Astrocyte of the hippocampus (primary cell): ENCODE measurements at regions not wholly inside any gene's neighbourhood (a gene's known extent, or its start where the extent isn't known, plus 50 kb on each side); places are given as distances from the start of the nearest gene placed in this dataset.

Experiments used
- DNase-seq: peaks from one replicate; pipeline ENCODE4 v3.0.0; 2011; ENCODE audit warnings: low read depth, low spot score

GRCh38 chr7:46507560-46507959 lies 586.5 kb upstream of the IGFBP3 start:
- DNase-seq, result no peak

- no peak for DNase-seq
Observed at GRCh38 chr7:46494441-46494840, 573.4 kb upstream of the IGFBP3 start.

GRCh38 chr7:46494028-46494427 lies 573.0 kb upstream of the IGFBP3 start:
- DNase-seq, result no peak

- DNase-seq, result no peak
Observed at GRCh38 chr7:46493196-46493595, 572.1 kb upstream of the IGFBP3 start.

GRCh38 chr7:46492466-46492865 lies 571.4 kb upstream of the IGFBP3 start:
- no peak for DNase-seq

- DNase-seq, result peak; percentile 38
Observed at GRCh38 chr7:46490406-46490805, 569.3 kb upstream of the IGFBP3 start.

GRCh38 chr7:46489106-46489505 lies 568.0 kb upstream of the IGFBP3 start:
- DNase-seq, result no peak

- no peak for DNase-seq
Observed at GRCh38 chr7:46488607-46489006, 567.5 kb upstream of the IGFBP3 start.

- peak; percentile 56 for DNase-seq
Observed at GRCh38 chr7:46486256-46487206, 565.5 kb upstream of the IGFBP3 start.

- DNase-seq, result peak; percentile 77
Observed at GRCh38 chr7:46485481-46486065, 564.5 kb upstream of the IGFBP3 start.

GRCh38 chr7:46484906-46485305 lies 563.8 kb upstream of the IGFBP3 start:
- no peak for DNase-seq

GRCh38 chr7:46480619-46481018 lies 559.5 kb upstream of the IGFBP3 start:
- no peak for DNase-seq

GRCh38 chr7:46479680-46480079 lies 558.6 kb upstream of the IGFBP3 start:
- DNase-seq, result no peak

GRCh38 chr7:46478046-46478445 lies 557.0 kb upstream of the IGFBP3 start:
- DNase-seq, result peak; percentile 48

- peak; percentile 36 for DNase-seq
Observed at GRCh38 chr7:46468753-46469356, 547.8 kb upstream of the IGFBP3 start.

- DNase-seq, result no peak
Observed at GRCh38 chr7:46463170-46463569, 542.1 kb upstream of the IGFBP3 start.

GRCh38 chr7:46461334-46461777 lies 540.3 kb upstream of the IGFBP3 start:
- DNase-seq, result no peak

- no peak for DNase-seq
Observed at GRCh38 chr7:46459942-46460341, 538.9 kb upstream of the IGFBP3 start.

GRCh38 chr7:46454816-46455215 lies 533.7 kb upstream of the IGFBP3 start:
- peak; percentile 40 for DNase-seq

- no peak for DNase-seq
Observed at GRCh38 chr7:46452561-46453135, 531.6 kb upstream of the IGFBP3 start.

- no peak for DNase-seq
Observed at GRCh38 chr7:46451846-46452245, 530.8 kb upstream of the IGFBP3 start.

GRCh38 chr7:46450886-46451285 lies 529.8 kb upstream of the IGFBP3 start:
- no peak for DNase-seq
